Left cardiac atrium (tissue), 4 donors: ENCODE measurements at regions not wholly inside any gene's neighbourhood (a gene's known extent, or its start where the extent isn't known, plus 50 kb on each side); places are given as distances from the start of the nearest gene placed in this dataset.
A peak's percentile ranks its signal among the peaks of the same experiment; 100 is the strongest.
"Not testable (repeated sequence)": the region's sequence is repeated elsewhere in the genome, so short reads cannot be mapped to it uniquely, and the experiment has no call there.

Experiments
- ATAC-seq, 2 donors: fragments of 200-7000 bp; cut with Tn5 transposase; one replicate each; pipeline ENCODE4 v1.9.1; 2020; ENCODE audit warnings: mild to moderate bottlenecking in 2 of 2, moderate library complexity in 2 of 2
- DNase-seq: peaks from one replicate; pipeline ENCODE4 v3.0.0-alpha.2; 2020
- intact Hi-C, 2 donors: fragments of 100-400 bp; cut with DNase I; formaldehyde crosslinking; loops; one replicate each; pipeline versions ENCODE4 v1.14.1 to v1.15.1; 2022 to 2023
- donor health status: DM: no; HTN: yes; CAD: no.
- donor health status: DM: no; HTN: yes; CAD: no; lungs with severe emphysema.
- donor health status: DM: yes; HTN: yes; CAD: no.
- donor health status: Dilated cardiomyopathy.

GRCh38 chrY:12212394-12212793 lies 488.6 kb upstream of the USP9Y start:
- intact Hi-C loops: no loop called here
- no peak for DNase-seq
- ATAC-seq: no peak

- ATAC-seq (no peak), DNase-seq (no peak)
- intact Hi-C loops: no loop called here
Measured at GRCh38 chrY:12215564-12216022, 485.4 kb upstream of the USP9Y start.

- intact Hi-C loops: no loop called here
Measured at GRCh38 chrY:12230921-12231320, 470.1 kb upstream of the USP9Y start.

GRCh38 chrY:12236399-12236798 lies 464.6 kb upstream of the USP9Y start:
- ATAC-seq: no peak
- DNase-seq: no peak
- intact Hi-C loops: no loop called here

More at GRCh38 chrY:12230921-12231320, 470.1 kb upstream of the USP9Y start:
- DNase-seq: no peak
- ATAC-seq: no peak

- DNase-seq, ATAC-seq, intact Hi-C loops: not testable (repeated sequence)
Measured at GRCh38 chrY:12240326-12240725, 460.7 kb upstream of the USP9Y start.

- DNase-seq: no peak
- no peak for ATAC-seq
- intact Hi-C loops: no loop called here
Measured at GRCh38 chrY:12244146-12244545, 456.9 kb upstream of the USP9Y start.

- ATAC-seq (no peak), DNase-seq (no peak)
- intact Hi-C loops: no loop called here
Measured at GRCh38 chrY:12253756-12254155, 447.3 kb upstream of the USP9Y start.

DNA sequence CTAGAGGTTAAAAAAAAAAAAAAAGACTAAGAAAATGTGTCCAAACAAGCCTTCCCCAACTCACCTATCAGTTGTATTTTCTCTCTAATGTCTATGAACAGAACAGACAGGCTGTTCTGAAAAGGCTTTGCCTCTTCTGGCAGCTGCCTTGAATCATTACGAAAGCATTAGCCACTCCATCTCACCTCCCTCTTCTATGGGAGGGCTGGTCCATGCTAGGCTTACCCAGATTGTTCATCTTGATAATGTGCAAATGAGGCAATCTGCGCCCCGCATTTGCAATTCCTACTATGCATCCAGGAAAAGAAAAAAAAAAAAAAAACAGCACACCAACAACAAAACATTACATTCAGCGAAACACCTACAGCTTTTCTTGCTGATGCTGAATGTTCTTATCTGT lies 429.9 kb upstream of the USP9Y start:
- no peak for ATAC-seq
- intact Hi-C loops: no loop called here
- DNase-seq: no peak

GRCh38 chrY:12285608-12286007 lies 415.4 kb upstream of the USP9Y start:
- intact Hi-C loops: no loop called here
- ATAC-seq (no peak), DNase-seq (no peak)

- no peak for ATAC-seq
- intact Hi-C loops: no loop called here
- no peak for DNase-seq
Measured at GRCh38 chrY:12288919-12289318, 412.1 kb upstream of the USP9Y start.

GRCh38 chrY:12289415-12289814 lies 411.6 kb upstream of the USP9Y start:
- intact Hi-C loops: no loop called here
- DNase-seq: no peak
- ATAC-seq: no peak

DNA sequence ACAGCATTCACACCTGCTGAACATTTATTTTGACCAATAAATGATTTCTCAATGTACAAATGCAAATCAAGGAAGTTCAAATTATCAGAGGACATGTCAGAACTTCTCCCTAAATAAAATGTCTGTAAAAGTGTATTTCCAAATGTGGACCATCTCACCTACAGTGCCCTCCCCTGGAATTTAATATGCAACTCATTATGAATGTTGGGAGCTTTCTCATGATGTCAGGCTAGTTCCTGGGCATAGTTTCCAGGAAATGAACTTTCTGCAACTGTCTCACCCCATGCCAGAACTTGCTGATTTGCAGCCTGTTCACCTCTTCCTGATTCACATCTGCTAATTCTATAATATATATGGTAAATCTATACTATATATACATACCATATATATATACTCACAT lies 408.5 kb upstream of the USP9Y start:
- ATAC-seq (no peak), DNase-seq (no peak)
- intact Hi-C loops: no loop called here

DNA sequence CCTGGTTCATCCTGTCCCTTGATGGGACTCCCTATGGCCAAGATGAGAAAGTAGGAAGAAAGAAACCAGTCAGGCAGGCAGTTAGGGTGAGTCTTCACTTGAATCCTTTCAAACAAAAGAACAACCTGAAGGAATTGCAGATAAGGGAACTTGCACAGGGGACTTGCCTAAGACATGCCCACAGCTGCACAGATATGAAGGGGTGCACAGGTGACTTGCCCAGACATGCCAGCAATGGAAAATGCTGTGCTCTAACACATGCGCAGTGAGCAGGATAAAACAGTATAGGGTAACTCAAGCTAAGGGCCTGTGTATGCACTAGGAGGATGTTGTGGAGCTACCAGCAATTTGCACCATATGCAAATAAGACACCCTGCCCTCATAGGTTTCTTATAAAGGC lies 404.6 kb upstream of the USP9Y start:
- DNase-seq: no peak
- no peak for ATAC-seq
- intact Hi-C loops: no loop called here

DNA sequence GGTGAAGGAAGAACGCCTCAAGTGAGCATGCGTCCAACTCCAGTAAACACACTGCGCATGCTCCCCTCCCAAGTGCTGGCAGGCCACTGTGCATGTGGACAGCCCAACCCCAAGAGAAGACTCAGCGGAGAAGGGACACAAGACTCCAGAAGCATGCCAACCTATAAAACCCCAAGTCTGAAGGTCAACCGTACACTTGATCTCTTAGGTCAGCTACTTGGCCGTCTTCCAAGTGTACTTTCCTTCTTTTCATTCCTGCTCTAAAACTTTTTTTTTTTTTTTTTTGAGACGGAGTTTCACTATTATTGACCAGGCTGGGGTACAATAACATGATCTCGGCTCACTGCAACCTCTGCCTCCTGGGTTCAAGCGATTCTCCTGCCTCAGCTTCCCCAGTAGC lies 401.2 kb upstream of the USP9Y start:
- DNase-seq, intact Hi-C loops, ATAC-seq: not testable (repeated sequence)

- DNase-seq (no peak), ATAC-seq (no peak)
- intact Hi-C loops: no loop called here
Measured at GRCh38 chrY:12303464-12303863, 397.6 kb upstream of the USP9Y start.

GRCh38 chrY:12305456-12305855 lies 395.6 kb upstream of the USP9Y start:
- no peak for ATAC-seq
- intact Hi-C loops: no loop called here

GRCh38 chrY:12309212-12309611 lies 391.8 kb upstream of the USP9Y start:
- intact Hi-C loops: no loop called here
- DNase-seq: no peak
- no peak for ATAC-seq

More at GRCh38 chrY:12305456-12305855, 395.6 kb upstream of the USP9Y start:
- no peak for DNase-seq

DNA sequence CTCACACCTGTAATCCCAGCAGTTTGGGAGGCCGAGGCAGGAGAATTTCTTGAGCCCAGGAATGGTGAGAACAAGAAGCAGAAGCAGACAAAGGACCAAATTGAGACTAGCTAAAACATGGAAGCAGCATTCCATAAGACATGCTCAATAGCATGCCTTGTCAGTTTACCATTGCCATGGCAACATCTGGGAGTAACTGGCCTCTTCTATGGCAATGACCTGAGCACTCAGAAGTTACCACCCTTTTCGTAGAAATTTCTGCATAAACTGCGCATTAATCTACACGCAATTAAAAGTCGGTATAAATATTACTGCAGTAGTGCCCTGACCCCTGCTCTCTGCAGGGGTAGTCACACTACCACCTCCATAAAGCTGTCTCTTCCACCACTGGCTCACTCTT lies 390.2 kb upstream of the USP9Y start:
- ATAC-seq (no peak), DNase-seq (no peak)
- intact Hi-C loops: no loop called here

GRCh38 chrY:12327751-12328150 lies 373.3 kb upstream of the USP9Y start:
- peak in 1 of 2 donors; percentile 42 for ATAC-seq
- intact Hi-C loops: no loop called here
- no peak for DNase-seq

- intact Hi-C loops, ATAC-seq, DNase-seq: not testable (repeated sequence)
Measured at GRCh38 chrY:12331917-12332316, 369.1 kb upstream of the USP9Y start.

DNA sequence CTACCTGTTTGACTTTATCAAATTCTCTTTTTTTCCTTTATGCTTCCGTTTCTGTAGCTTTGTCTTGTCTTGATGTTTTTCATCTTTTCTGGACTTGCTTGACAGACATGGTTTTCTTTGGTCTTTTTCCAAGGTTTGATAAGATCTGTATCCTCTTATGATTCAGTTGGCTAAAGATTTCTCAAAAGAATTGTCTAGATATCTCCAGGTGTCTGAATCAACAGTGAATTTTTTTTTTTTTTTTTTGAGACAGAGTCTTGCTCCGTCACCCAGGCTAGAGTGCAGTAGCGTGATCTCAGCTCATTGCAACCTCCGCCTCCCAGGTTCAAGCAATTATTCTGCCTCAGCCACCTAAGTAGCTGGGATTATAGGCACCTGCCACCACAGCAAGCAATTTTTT lies 357.8 kb upstream of the USP9Y start:
- DNase-seq (no peak), ATAC-seq (no peak)
- intact Hi-C loops: no loop called here

- intact Hi-C loops: no loop called here
- DNase-seq: no peak
- no peak for ATAC-seq
Measured at GRCh38 chrY:12348181-12348580, 352.9 kb upstream of the USP9Y start.
